ENCODE measurements at regions not wholly inside any gene's neighbourhood (a gene's known extent, or its start where the extent isn't known, plus 50 kb on each side); places are given as distances from the start of the nearest gene placed in this dataset.

GRCh38 chr13:54183728-54184127, 1155.1 kb downstream of the OLFM4 start:
- TF ChIP-seq CTCF (IDR thresholded peaks at IDR 0.05; ENCODE audit: low read depth, low read length, missing input control) (no peak), SP1 (IDR thresholded peaks at IDR 0.05) (no peak)
